ENCODE measurements at regions not wholly inside any gene's neighbourhood (a gene's known extent, or its start where the extent isn't known, plus 50 kb on each side); places are given as distances from the start of the nearest gene placed in this dataset.
"Not testable (repeated sequence)": the region's sequence is repeated elsewhere in the genome, so short reads cannot be mapped to it uniquely, and the experiment has no call there.

- H3K4me3 ChIP-seq, result no peak overlapping the region
- no peaks in the 10 kb centered on the region for H3K36me3 ChIP-seq
- H3K27ac ChIP-seq, result no peak overlapping the region
- no peaks in the 10 kb centered on the region for H3K9me3 ChIP-seq
- TF ChIP-seq CTCF (IDR thresholded peaks at IDR 0.05) (no peak), POLR2A (IDR thresholded peaks at IDR 0.05) (no peak), POLR2AphosphoS5 (IDR thresholded peaks at IDR 0.05) (no peak), EP300 (IDR thresholded peaks at IDR 0.05) (no peak)
- no peak for DNase-seq
- H3K27me3 ChIP-seq, result no peaks in the 10 kb centered on the region
- 93% methylated on average over 2 of the region's 2 CpGs for WGBS, 2 donors
- no peaks in the 10 kb centered on the region for H3K4me1 ChIP-seq
- intact Hi-C loops (cut with DNase I), result no loop called here
These were observed 647.1 kb upstream of the PABPC4L start for GRCh38 chr4:134848681-134849080.

GRCh38 chr4:134830741-134831140 lies 629.2 kb upstream of the PABPC4L start:
- DNase-seq; H3K36me3 ChIP-seq; intact Hi-C loops (cut with DNase I); H3K9me3 ChIP-seq; H3K4me3 ChIP-seq; H3K27me3 ChIP-seq; H3K4me1 ChIP-seq; H3K27ac ChIP-seq: not testable (repeated sequence)
- WGBS, 2 donors, result 93 to 94% methylated on average over 7 of the region's 7 CpGs

GRCh38 chr4:134812611-134813010 lies 611.0 kb upstream of the PABPC4L start:
- intact Hi-C loops (cut with DNase I), result no loop called here
- WGBS, 2 donors, result 80 to 86% methylated on average over 3 of the region's 3 CpGs

GRCh38 chr4:134807231-134807745 lies 605.7 kb upstream of the PABPC4L start:
- H3K4me3 ChIP-seq, result no peak overlapping the region
- 55 to 63% methylated on average over 3 of the region's 3 CpGs for WGBS, 2 donors
- TF ChIP-seq CTCF (IDR thresholded peaks at IDR 0.05), result no peak
- H3K27ac ChIP-seq, result no peak overlapping the region
- no peaks in the 10 kb centered on the region for H3K4me1 ChIP-seq
- DNase-seq, result no peak
- no peaks in the 10 kb centered on the region for H3K36me3 ChIP-seq
- intact Hi-C loops (cut with DNase I), result no loop called here
- no peaks in the 10 kb centered on the region for H3K9me3 ChIP-seq
- H3K27me3 ChIP-seq, result no peaks in the 10 kb centered on the region

More at GRCh38 chr4:134812611-134813010, 611.0 kb upstream of the PABPC4L start:
- no peaks in the 10 kb centered on the region for H3K9me3 ChIP-seq
- no peaks in the 10 kb centered on the region for H3K36me3 ChIP-seq
- DNase-seq, result no peak
- H3K4me1 ChIP-seq, result no peaks in the 10 kb centered on the region
- H3K27me3 ChIP-seq, result no peaks in the 10 kb centered on the region
- no peak overlapping the region for H3K4me3 ChIP-seq
- H3K27ac ChIP-seq, result no peak overlapping the region
- TF ChIP-seq POLR2A (IDR thresholded peaks at IDR 0.05) (no peak), POLR2AphosphoS5 (IDR thresholded peaks at IDR 0.05) (no peak), CTCF (IDR thresholded peaks at IDR 0.05) (no peak), EP300 (IDR thresholded peaks at IDR 0.05) (no peak)

GRCh38 chr4:134798573-134798972 lies 597.0 kb upstream of the PABPC4L start:
- Histone ChIP-seq H3K27ac (no peak overlapping the region), H3K4me1 (no peaks in the 10 kb centered on the region), H3K36me3 (no peaks in the 10 kb centered on the region), H3K9me3 (no peaks in the 10 kb centered on the region), H3K4me3 (no peak overlapping the region), H3K27me3 (no peaks in the 10 kb centered on the region)
- WGBS, 2 donors, result 84 to 91% methylated on average over 1 of the region's 1 CpG
- DNase-seq, result no peak
- TF ChIP-seq POLR2A (IDR thresholded peaks at IDR 0.05) (no peak), POLR2AphosphoS5 (IDR thresholded peaks at IDR 0.05) (no peak), EP300 (IDR thresholded peaks at IDR 0.05) (no peak), CTCF (IDR thresholded peaks at IDR 0.05) (no peak)
- intact Hi-C loops (cut with DNase I), result no loop called here
